Mesenchymal stem cell (in vitro differentiated cells and primary cell): ENCODE measurements at regions not wholly inside any gene's neighbourhood (a gene's known extent, or its start where the extent isn't known, plus 50 kb on each side); places are given as distances from the start of the nearest gene placed in this dataset.

Source experiments
- DNase-seq: peaks from one replicate; pipeline ENCODE4 v3.0.0-alpha.2; 2013
- H2AFZ ChIP-seq: one replicate; pipeline ENCODE4 v1.6.1; 2013; ENCODE audit warnings: low read depth, mild to moderate bottlenecking, control low read depth, inconsistent platforms, low read length, moderate library complexity
- H2AK5ac ChIP-seq: 2 replicates; pipeline ENCODE4 v1.6.1; 2013; ENCODE audit warnings: low read length, moderate library complexity, mild to moderate bottlenecking, inconsistent platforms; ENCODE audit not compliant: severe bottlenecking
- H2BK120ac ChIP-seq: one replicate; pipeline ENCODE4 v1.6.1; 2013; ENCODE audit warnings: low read depth, mild to moderate bottlenecking, inconsistent platforms, low read length, moderate library complexity
- H2BK12ac ChIP-seq, 2 experiments: one replicate each; pipeline ENCODE4 v1.6.1; 2013; ENCODE audit warnings: inconsistent platforms in 2 of 2, low read length in 2 of 2, mild to moderate bottlenecking in 2 of 2, moderate library complexity in 2 of 2, control low read depth in 1 of 2
- H2BK15ac ChIP-seq: one replicate; pipeline ENCODE4 v1.6.1; 2013; ENCODE audit warnings: mild to moderate bottlenecking, low read depth, inconsistent platforms; ENCODE audit not compliant: poor library complexity, severe bottlenecking
- H2BK5ac ChIP-seq: 2 replicates; pipeline ENCODE4 v1.6.1; 2013; ENCODE audit warnings: low read depth, mild to moderate bottlenecking, low read length, control low read depth, inconsistent platforms; ENCODE audit not compliant: poor library complexity, severe bottlenecking
- H3K14ac ChIP-seq, 2 experiments: one replicate each; pipeline ENCODE4 v1.6.1; 2013; ENCODE audit warnings: inconsistent platforms in 2 of 2, low read length in 2 of 2, control low read depth in 1 of 2, mild to moderate bottlenecking in 1 of 2, moderate library complexity in 1 of 2
- H3K18ac ChIP-seq, 2 experiments: one replicate each; pipeline ENCODE4 v1.6.1; 2013; ENCODE audit warnings: inconsistent platforms in 2 of 2, low read length in 2 of 2, control low read depth in 1 of 2, low read depth in 1 of 2, mild to moderate bottlenecking in 1 of 2
- H3K23ac ChIP-seq, 2 experiments: one replicate each; pipeline ENCODE4 v1.6.1; 2013; ENCODE audit warnings: inconsistent platforms in 2 of 2, low read length in 2 of 2, mild to moderate bottlenecking in 2 of 2, moderate library complexity in 2 of 2, control low read depth in 1 of 2
- H3K27ac ChIP-seq: 2 replicates; pipeline ENCODE4 v1.5.1; 2013; ENCODE audit warnings: mild to moderate bottlenecking, moderate library complexity, low read length, control low read depth, inconsistent platforms; ENCODE audit not compliant: poor library complexity, severe bottlenecking
- H3K27me3 ChIP-seq, 2 experiments: 2 replicates each; pipeline versions ENCODE4 v1.6.1 to v1.7.0; 2013; ENCODE audit warnings: low read length in 2 of 2, mild to moderate bottlenecking in 2 of 2, moderate library complexity in 2 of 2, control low read depth in 1 of 2, inconsistent platforms in 1 of 2; ENCODE audit not compliant: control insufficient read depth in 1 of 2, insufficient read depth in 1 of 2
- H3K36me3 ChIP-seq, 2 experiments: 2 replicates each; pipeline versions ENCODE4 v1.6.1 to v1.7.0; 2013; ENCODE audit warnings: low read length in 2 of 2, control low read depth in 1 of 2, inconsistent platforms in 1 of 2, low read depth in 1 of 2, mild to moderate bottlenecking in 1 of 2; ENCODE audit not compliant: insufficient read depth in 2 of 2, control insufficient read depth in 1 of 2
- H3K4ac ChIP-seq, 2 experiments: one replicate each; pipeline ENCODE4 v1.6.1; 2013; ENCODE audit warnings: inconsistent platforms in 2 of 2, low read length in 2 of 2, mild to moderate bottlenecking in 2 of 2, moderate library complexity in 2 of 2, control low read depth in 1 of 2, low read depth in 1 of 2
- H3K4me1 ChIP-seq: 2 replicates; pipeline ENCODE4 v1.6.1; 2013; ENCODE audit warnings: low read depth, low read length, control low read depth; ENCODE audit not compliant: control insufficient read depth, insufficient read depth
- H3K4me2 ChIP-seq: 2 replicates; pipeline ENCODE4 v1.6.1; 2013; ENCODE audit warnings: low read length, mild to moderate bottlenecking, inconsistent platforms; ENCODE audit not compliant: poor library complexity, severe bottlenecking
- H3K4me3 ChIP-seq, 2 experiments: 2 replicates each; pipeline versions ENCODE4 v1.5.1 to v1.7.0; 2013; ENCODE audit warnings: low read length in 2 of 2, mild to moderate bottlenecking in 2 of 2, control low read depth in 1 of 2, low read depth in 1 of 2; ENCODE audit not compliant: insufficient read depth in 1 of 2
- H3K79me1 ChIP-seq: replicated peaks from 2 replicates; pipeline ENCODE4 v1.6.1; 2013; ENCODE audit warnings: mild to moderate bottlenecking, control low read depth, low read length, inconsistent platforms; ENCODE audit not compliant: poor library complexity, severe bottlenecking
- H3K9ac ChIP-seq: 2 replicates; pipeline ENCODE4 v1.7.0; 2013; ENCODE audit warnings: mild to moderate bottlenecking, low read length, moderate library complexity
- H3K9me3 ChIP-seq: 2 replicates; pipeline ENCODE4 v1.7.0; 2013; ENCODE audit warnings: mild to moderate bottlenecking, low read length; ENCODE audit not compliant: control insufficient read depth
- H4K8ac ChIP-seq: one replicate; pipeline ENCODE4 v1.6.1; 2013; ENCODE audit warnings: inconsistent platforms, mild to moderate bottlenecking, low read length, moderate library complexity
- H4K91ac ChIP-seq: one replicate; pipeline ENCODE4 v1.6.1; 2013; ENCODE audit warnings: mild to moderate bottlenecking, low read length, inconsistent platforms
- WGBS: methylation state at CpG from one replicate; pipeline ENCODE4 v1.1.7; 2013; ENCODE audit warnings: mixed read lengths; 5-methylcytosine and 5-hydroxymethylcytosine counted together

DNA sequence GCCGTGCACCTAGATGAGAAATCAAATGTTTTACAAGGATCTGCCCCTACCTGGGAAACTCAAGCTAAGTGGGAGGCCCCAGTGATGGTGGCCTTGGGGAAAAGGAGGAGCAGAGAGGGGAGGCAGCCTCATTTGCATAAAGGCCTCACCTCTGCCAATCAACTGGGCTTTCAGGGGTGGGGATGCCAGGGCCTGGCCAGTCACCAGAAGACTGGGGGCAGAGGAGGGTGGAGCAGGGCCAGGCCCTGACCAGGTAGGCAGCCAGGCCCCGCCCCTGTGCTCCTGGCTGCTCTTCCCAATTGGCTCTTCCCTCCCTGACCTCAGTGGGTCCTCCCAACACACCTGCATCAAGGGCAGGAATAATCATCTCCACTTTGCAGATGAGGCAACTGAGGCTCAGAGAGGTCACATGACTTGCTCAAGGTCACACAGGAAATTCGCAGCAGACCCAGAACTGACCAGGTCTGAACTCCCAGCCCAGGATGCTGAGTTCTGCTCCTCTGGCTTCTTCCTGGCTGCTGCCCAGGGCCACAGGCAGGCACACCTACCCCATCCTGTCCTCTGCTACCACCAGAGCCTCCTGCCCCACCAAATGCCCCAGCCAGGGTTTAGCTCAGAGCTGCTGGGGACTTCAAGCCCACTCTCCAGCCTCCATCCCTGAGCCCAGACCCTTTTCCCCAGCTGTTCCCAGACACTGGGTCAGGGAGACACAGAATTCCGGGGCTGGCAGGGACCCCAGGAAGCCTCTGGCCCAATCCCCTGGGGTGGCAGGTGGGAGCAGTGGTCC is 677.9 kb downstream of the MATN1 start:
- Histone ChIP-seq H3K4me2 (no peak overlapping the region), H3K79me1 (no peaks in the 10 kb centered on the region), H3K9me3 (no peaks in the 10 kb centered on the region), H3K23ac (no peak overlapping the region), H3K27me3 (peaks cover 0 to 45% of the 10 kb centered on the region in 2 experiments), H4K91ac (no peak overlapping the region), H2BK12ac (no peak overlapping the region), H3K14ac (no peak overlapping the region), H3K18ac (no peak overlapping the region), H2BK5ac (no peak overlapping the region), H3K27ac (no peak overlapping the region), H3K36me3 (no peaks in the 10 kb centered on the region), H2BK15ac (no peak overlapping the region), H3K4ac (no peak overlapping the region), H3K4me1 (peaks cover 7% of the 10 kb centered on the region), H2BK120ac (no peak overlapping the region), H3K9ac (no peak overlapping the region), H3K4me3 (no peak overlapping the region), H2AFZ (no peak overlapping the region), H4K8ac (no peak overlapping the region), H2AK5ac (no peak overlapping the region)
- no peak for DNase-seq
- 68% methylated on average over 4 of the region's 4 CpGs for WGBS

DNA sequence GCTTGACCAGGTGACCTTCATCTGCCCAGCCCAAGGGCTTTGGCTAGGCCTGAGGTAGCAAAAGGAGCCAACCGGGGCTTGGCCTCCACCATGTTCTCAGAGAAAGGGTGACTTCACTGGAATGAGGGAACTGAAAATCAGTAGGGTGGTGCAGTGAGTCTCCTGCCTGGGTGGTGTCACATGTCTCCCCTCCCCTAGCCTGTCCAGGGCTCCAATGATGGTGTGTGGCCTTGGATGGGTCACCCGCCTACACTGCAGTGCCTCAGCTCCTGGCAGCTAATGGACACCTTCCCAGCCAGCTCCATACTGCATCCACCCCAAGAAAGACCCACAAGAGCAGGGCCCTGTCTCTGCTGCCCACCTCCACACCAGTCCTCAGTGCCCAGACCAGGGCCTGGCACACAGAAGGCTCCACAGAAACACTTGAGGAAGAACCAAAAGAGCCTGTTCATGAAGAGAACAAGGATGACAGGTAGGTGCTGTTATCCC is 678.7 kb downstream of the MATN1 start:
- H2AFZ ChIP-seq, result no peak overlapping the region
- H3K4me3 ChIP-seq, result no peak overlapping the region
- no peaks in the 10 kb centered on the region for H3K9me3 ChIP-seq
- H2BK120ac ChIP-seq, result no peak overlapping the region
- H3K4me2 ChIP-seq, result no peak overlapping the region
- H4K91ac ChIP-seq, result no peak overlapping the region
- H3K4me1 ChIP-seq, result peaks cover 7% of the 10 kb centered on the region
- no peak overlapping the region for H2BK12ac ChIP-seq
- no peaks in the 10 kb centered on the region for H3K36me3 ChIP-seq
- no peak overlapping the region for H3K14ac ChIP-seq
- peaks cover 0 to 37% of the 10 kb centered on the region in 2 experiments for H3K27me3 ChIP-seq
- DNase-seq, result no peak
- WGBS, result 66% methylated on average over 2 of the region's 2 CpGs
- no peaks in the 10 kb centered on the region for H3K79me1 ChIP-seq
- no peak overlapping the region for H3K4ac ChIP-seq
- H3K27ac ChIP-seq, result no peak overlapping the region
- no peak overlapping the region for H3K23ac ChIP-seq
- H3K18ac ChIP-seq, result no peak overlapping the region
- no peak overlapping the region for H3K9ac ChIP-seq
- no peak overlapping the region for H2AK5ac ChIP-seq
- no peak overlapping the region for H2BK15ac ChIP-seq
- H2BK5ac ChIP-seq, result no peak overlapping the region
- H4K8ac ChIP-seq, result no peak overlapping the region

- no peaks in the 10 kb centered on the region for H3K9me3 ChIP-seq
- no peaks in the 10 kb centered on the region for H3K79me1 ChIP-seq
- H2AFZ ChIP-seq, result no peak overlapping the region
- no peak overlapping the region for H2BK15ac ChIP-seq
- no peak overlapping the region for H2AK5ac ChIP-seq
- H3K14ac ChIP-seq, result no peak overlapping the region
- H2BK12ac ChIP-seq, result no peak overlapping the region
- H3K4me3 ChIP-seq, result no peak overlapping the region
- H3K27ac ChIP-seq, result no peak overlapping the region
- H3K9ac ChIP-seq, result no peak overlapping the region
- no peak overlapping the region for H3K18ac ChIP-seq
- no peak overlapping the region for H3K4ac ChIP-seq
- H3K36me3 ChIP-seq, result no peaks in the 10 kb centered on the region
- no peak overlapping the region for H4K91ac ChIP-seq
- no peak overlapping the region for H4K8ac ChIP-seq
- peaks cover 0 to 36% of the 10 kb centered on the region in 2 experiments for H3K27me3 ChIP-seq
- no peak overlapping the region for H3K23ac ChIP-seq
- no peak overlapping the region for H2BK120ac ChIP-seq
- no peak overlapping the region for H2BK5ac ChIP-seq
- H3K4me1 ChIP-seq, result peaks cover 7% of the 10 kb centered on the region
- 78% methylated on average over 1 of the region's 1 CpG for WGBS
- no peak overlapping the region for H3K4me2 ChIP-seq
- DNase-seq, result no peak
Observed at GRCh38 chr1:30043731-30044408, 679.5 kb downstream of the MATN1 start.

- Histone ChIP-seq H3K4ac (no peak overlapping the region), H3K9ac (no peak overlapping the region), H3K23ac (no peak overlapping the region), H3K4me1 (peaks cover 7% of the 10 kb centered on the region), H3K4me2 (no peak overlapping the region), H2BK12ac (no peak overlapping the region), H3K9me3 (no peaks in the 10 kb centered on the region), H2BK120ac (no peak overlapping the region), H2AK5ac (no peak overlapping the region), H4K91ac (no peak overlapping the region), H4K8ac (no peak overlapping the region), H3K36me3 (no peaks in the 10 kb centered on the region), H3K14ac (no peak overlapping the region), H2AFZ (no peak overlapping the region), H3K27me3 (peaks cover 0 to 30% of the 10 kb centered on the region in 2 experiments), H3K79me1 (no peaks in the 10 kb centered on the region), H2BK5ac (no peak overlapping the region), H3K27ac (no peak overlapping the region), H2BK15ac (no peak overlapping the region), H3K18ac (no peak overlapping the region), H3K4me3 (no peak overlapping the region)
- 46% methylated on average over 2 of the region's 2 CpGs for WGBS
- DNase-seq, result no peak
Observed at GRCh38 chr1:30043256-30043655, 680.1 kb downstream of the MATN1 start.
